ENCODE measurements at regions not wholly inside any gene's neighbourhood (a gene's known extent, or its start where the extent isn't known, plus 50 kb on each side); places are given as distances from the start of the nearest gene placed in this dataset.

DNA sequence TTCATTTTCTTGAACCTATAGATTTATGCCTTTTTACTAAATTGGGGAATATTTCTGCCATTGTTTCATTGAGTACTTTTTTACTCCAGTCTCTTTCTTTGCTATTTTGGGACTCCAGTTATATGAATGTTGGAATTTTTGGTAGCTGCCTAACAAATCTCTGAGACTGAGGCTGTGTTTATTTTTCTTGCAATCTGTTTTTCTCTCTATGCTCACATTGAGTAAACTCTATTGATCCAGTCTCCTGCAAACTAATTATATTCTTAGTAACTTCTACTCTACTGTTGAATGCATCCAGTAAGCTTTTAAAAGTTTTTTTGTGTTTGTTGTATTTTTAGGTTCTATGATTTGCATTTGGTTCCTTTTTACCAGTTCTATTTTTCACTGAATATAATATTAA, 903.4 kb upstream of the GJE1 start:
- Histone ChIP-seq H3K4me3 (ENCODE audit: severe bottlenecking) (no peak overlapping the region), H3K9me3 (ENCODE audit: severe bottlenecking) (no peaks in the 10 kb centered on the region), H3K27ac (ENCODE audit: poor library complexity, severe bottlenecking) (no peak overlapping the region), H3K36me3 (ENCODE audit: low read depth) (no peaks in the 10 kb centered on the region), H3K4me1 (ENCODE audit: insufficient read depth, poor library complexity, severe bottlenecking) (no peaks in the 10 kb centered on the region), H3K27me3 (ENCODE audit: insufficient read depth, poor library complexity, severe bottlenecking) (no peaks in the 10 kb centered on the region)
- no peak for ATAC-seq (ENCODE audit: low read depth)
- DNase-seq (ENCODE audit: low spot score): no peak
- TF ChIP-seq CTCF (IDR thresholded peaks at IDR 0.05; ENCODE audit: poor library complexity, severe bottlenecking): no peak

DNA sequence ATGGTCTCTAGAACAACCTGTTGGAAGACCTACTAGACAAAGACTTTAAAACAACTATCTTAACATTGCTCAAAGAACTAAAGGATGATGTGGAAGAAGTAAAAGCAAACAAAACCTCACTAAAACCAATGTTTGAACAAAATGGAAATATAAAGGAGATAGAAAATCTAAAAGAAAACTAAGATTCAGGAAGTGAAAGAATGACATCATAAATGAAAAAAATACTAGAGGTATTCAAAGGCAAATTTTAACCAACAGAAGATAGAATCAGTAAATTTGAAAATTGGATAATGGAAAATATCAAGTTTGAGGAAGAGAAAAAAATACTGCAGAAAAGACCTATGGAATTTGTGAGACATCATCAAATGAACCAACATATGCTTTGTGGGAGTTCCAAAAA, 914.1 kb upstream of the GJE1 start:
- Histone ChIP-seq H3K36me3 (ENCODE audit: low read depth) (no peaks in the 10 kb centered on the region), H3K9me3 (ENCODE audit: severe bottlenecking) (no peaks in the 10 kb centered on the region), H3K4me3 (ENCODE audit: severe bottlenecking) (no peak overlapping the region), H3K4me1 (ENCODE audit: insufficient read depth, poor library complexity, severe bottlenecking) (no peaks in the 10 kb centered on the region), H3K27ac (ENCODE audit: poor library complexity, severe bottlenecking) (no peak overlapping the region), H3K27me3 (ENCODE audit: insufficient read depth, poor library complexity, severe bottlenecking) (no peaks in the 10 kb centered on the region)
- ATAC-seq (ENCODE audit: low read depth) (no peak), DNase-seq (ENCODE audit: low spot score) (no peak)
- TF ChIP-seq CTCF (IDR thresholded peaks at IDR 0.05; ENCODE audit: poor library complexity, severe bottlenecking): no peak

DNA sequence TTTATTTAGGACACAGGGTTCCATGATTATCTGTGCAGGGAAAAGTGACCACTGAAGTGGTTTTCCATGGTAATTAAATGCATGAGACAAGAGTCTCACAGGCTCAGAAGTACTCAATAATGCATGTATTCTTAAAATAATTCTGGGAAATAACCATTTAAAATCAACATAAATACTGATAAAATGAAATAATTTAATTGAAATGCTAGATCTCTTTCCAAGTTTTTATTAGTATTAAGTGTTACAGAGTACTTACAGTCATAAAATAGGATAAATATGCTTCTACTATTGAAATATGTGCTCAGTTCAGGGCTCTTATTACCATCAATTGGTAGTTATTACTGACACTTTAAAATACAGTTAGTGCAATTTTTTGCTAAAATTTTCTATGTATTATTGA, 916.0 kb upstream of the GJE1 start:
- Histone ChIP-seq H3K27me3 (ENCODE audit: insufficient read depth, poor library complexity, severe bottlenecking) (no peaks in the 10 kb centered on the region), H3K4me3 (ENCODE audit: severe bottlenecking) (no peak overlapping the region), H3K9me3 (ENCODE audit: severe bottlenecking) (no peaks in the 10 kb centered on the region), H3K27ac (ENCODE audit: poor library complexity, severe bottlenecking) (no peak overlapping the region), H3K36me3 (ENCODE audit: low read depth) (no peaks in the 10 kb centered on the region), H3K4me1 (ENCODE audit: insufficient read depth, poor library complexity, severe bottlenecking) (no peaks in the 10 kb centered on the region)
- ATAC-seq (ENCODE audit: low read depth): no peak
- TF ChIP-seq CTCF (IDR thresholded peaks at IDR 0.05; ENCODE audit: poor library complexity, severe bottlenecking): no peak
- DNase-seq (ENCODE audit: low spot score): no peak

GRCh38 chr6:141212296-141212695, 920.4 kb upstream of the GJE1 start:
- H3K4me3 ChIP-seq (ENCODE audit: severe bottlenecking): no peak overlapping the region
- H3K9me3 ChIP-seq (ENCODE audit: severe bottlenecking): no peaks in the 10 kb centered on the region
- ATAC-seq (ENCODE audit: low read depth) (peak; percentile 84; the same call in 2 of the 3 replicates), DNase-seq (ENCODE audit: low spot score) (no peak)
- H3K27ac ChIP-seq (ENCODE audit: poor library complexity, severe bottlenecking): no peak overlapping the region
- H3K36me3 ChIP-seq (ENCODE audit: low read depth): no peaks in the 10 kb centered on the region
- no peaks in the 10 kb centered on the region for H3K4me1 ChIP-seq (ENCODE audit: insufficient read depth, poor library complexity, severe bottlenecking)
- no peak for TF ChIP-seq CTCF (IDR thresholded peaks at IDR 0.05; ENCODE audit: poor library complexity, severe bottlenecking)
- no peaks in the 10 kb centered on the region for H3K27me3 ChIP-seq (ENCODE audit: insufficient read depth, poor library complexity, severe bottlenecking)

DNA sequence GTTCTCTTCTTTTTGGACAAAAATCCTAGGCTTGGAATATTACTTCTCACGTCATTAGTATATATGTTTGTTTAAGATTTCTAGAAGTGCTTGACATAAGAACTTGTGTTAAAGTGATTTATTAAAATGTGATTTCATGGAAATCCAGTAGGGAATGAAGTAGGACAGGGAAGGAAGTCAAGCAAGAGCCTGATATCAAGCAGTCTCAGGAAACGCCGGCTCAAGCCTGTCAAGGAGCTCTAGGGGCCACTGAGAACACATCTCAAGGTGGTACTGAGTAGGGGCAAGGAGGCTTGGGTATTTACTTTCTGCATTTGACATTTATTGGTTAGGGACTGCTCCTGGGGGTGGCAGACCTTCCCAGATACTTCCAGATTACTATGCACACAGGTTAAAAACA, 920.9 kb upstream of the GJE1 start:
- no peaks in the 10 kb centered on the region for H3K36me3 ChIP-seq (ENCODE audit: low read depth)
- no peak overlapping the region for H3K4me3 ChIP-seq (ENCODE audit: severe bottlenecking)
- DNase-seq (ENCODE audit: low spot score): no peak
- H3K27me3 ChIP-seq (ENCODE audit: insufficient read depth, poor library complexity, severe bottlenecking): no peaks in the 10 kb centered on the region
- no peak for ATAC-seq (ENCODE audit: low read depth)
- H3K27ac ChIP-seq (ENCODE audit: poor library complexity, severe bottlenecking): no peak overlapping the region
- H3K9me3 ChIP-seq (ENCODE audit: severe bottlenecking): no peaks in the 10 kb centered on the region
- no peak for TF ChIP-seq CTCF (IDR thresholded peaks at IDR 0.05; ENCODE audit: poor library complexity, severe bottlenecking)
- H3K4me1 ChIP-seq (ENCODE audit: insufficient read depth, poor library complexity, severe bottlenecking): no peaks in the 10 kb centered on the region

Measured in RWPE2 (cell line).